ES-I3 (cell line): ENCODE measurements at regions not wholly inside any gene's neighbourhood (a gene's known extent, or its start where the extent isn't known, plus 50 kb on each side); places are given as distances from the start of the nearest gene placed in this dataset.

Source experiments
- H3K36me3 ChIP-seq: 2 replicates; pipeline ENCODE4 v1.6.1; 2013; ENCODE audit warnings: mild to moderate bottlenecking, low read length, control low read depth, moderate library complexity; ENCODE audit not compliant: insufficient read depth
- H3K4me1 ChIP-seq: 2 replicates; pipeline ENCODE4 v1.6.1; 2013; ENCODE audit warnings: mild to moderate bottlenecking, control low read depth, low read length; ENCODE audit not compliant: insufficient read depth
- H3K9ac ChIP-seq: 2 replicates; pipeline ENCODE4 v1.6.1; 2013; ENCODE audit warnings: low read depth, mild to moderate bottlenecking, low read length, moderate library complexity
- H3K9me3 ChIP-seq: 2 replicates; pipeline ENCODE4 v1.6.1; 2013; ENCODE audit warnings: mild to moderate bottlenecking, low read length, moderate library complexity; ENCODE audit not compliant: control insufficient read depth, insufficient read depth

- no peaks in the 10 kb centered on the region for H3K9me3 ChIP-seq
- no peak overlapping the region for H3K9ac ChIP-seq
- H3K4me1 ChIP-seq: 0 out of 2 replicates have a peak, but pooled peaks cover 3% of the 10 kb centered on the region
- no peaks in the 10 kb centered on the region for H3K36me3 ChIP-seq
These were observed 257.3 kb upstream of the CXCR4 start for GRCh38 chr2:136375017-136375901.

GRCh38 chr2:136373841-136374240, 255.9 kb upstream of the CXCR4 start:
- no peaks in the 10 kb centered on the region for H3K36me3 ChIP-seq
- 0 out of 2 replicates have a peak, but pooled peaks cover 3% of the 10 kb centered on the region for H3K4me1 ChIP-seq
- H3K9me3 ChIP-seq: no peaks in the 10 kb centered on the region
- H3K9ac ChIP-seq: no peak overlapping the region

GRCh38 chr2:136373029-136373428, 255.1 kb upstream of the CXCR4 start:
- H3K4me1 ChIP-seq: 0 out of 2 replicates have a peak, but pooled peaks cover 3% of the 10 kb centered on the region
- H3K36me3 ChIP-seq: no peaks in the 10 kb centered on the region
- H3K9ac ChIP-seq: no peak overlapping the region
- H3K9me3 ChIP-seq: no peaks in the 10 kb centered on the region

DNA sequence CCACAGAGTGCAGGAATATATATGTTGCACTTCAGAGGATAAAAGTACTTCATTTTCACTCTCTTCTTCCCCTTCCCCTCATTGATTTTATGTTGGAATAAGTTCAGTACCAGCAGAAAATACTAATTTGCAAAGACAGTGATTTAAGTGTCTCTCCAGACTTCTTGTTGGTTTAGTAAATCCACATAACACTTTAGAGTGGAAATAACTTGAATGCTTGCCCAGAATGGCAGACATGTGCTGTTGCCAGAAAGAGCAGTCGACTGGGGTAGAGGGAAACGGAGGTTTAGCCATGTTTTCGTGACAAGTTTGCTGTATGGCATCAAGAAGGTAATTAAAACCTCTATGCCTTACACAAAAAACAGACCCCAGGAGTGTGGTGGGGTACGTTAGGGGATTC, 246.0 kb upstream of the CXCR4 start:
- Histone ChIP-seq H3K4me1 (no peaks in the 10 kb centered on the region), H3K9me3 (no peaks in the 10 kb centered on the region), H3K9ac (no peak overlapping the region), H3K36me3 (no peaks in the 10 kb centered on the region)

- Histone ChIP-seq H3K4me1 (no peaks in the 10 kb centered on the region), H3K9me3 (no peaks in the 10 kb centered on the region), H3K9ac (no peak overlapping the region), H3K36me3 (no peaks in the 10 kb centered on the region)
These were observed 245.5 kb upstream of the CXCR4 start for GRCh38 chr2:136363470-136363869.

GRCh38 chr2:136362676-136363390, 244.9 kb upstream of the CXCR4 start:
- H3K36me3 ChIP-seq: no peaks in the 10 kb centered on the region
- no peak overlapping the region for H3K9ac ChIP-seq
- no peaks in the 10 kb centered on the region for H3K4me1 ChIP-seq

GRCh38 chr2:136361521-136361920, 243.6 kb upstream of the CXCR4 start:
- no peak overlapping the region for H3K9ac ChIP-seq
- H3K9me3 ChIP-seq: no peaks in the 10 kb centered on the region
- H3K4me1 ChIP-seq: no peaks in the 10 kb centered on the region
- no peaks in the 10 kb centered on the region for H3K36me3 ChIP-seq

More at GRCh38 chr2:136362676-136363390, 244.9 kb upstream of the CXCR4 start:
- no peaks in the 10 kb centered on the region for H3K9me3 ChIP-seq

GRCh38 chr2:136360790-136361189, 242.8 kb upstream of the CXCR4 start:
- Histone ChIP-seq H3K9ac (no peak overlapping the region), H3K4me1 (no peaks in the 10 kb centered on the region), H3K36me3 (no peaks in the 10 kb centered on the region), H3K9me3 (no peaks in the 10 kb centered on the region)

- no peaks in the 10 kb centered on the region for H3K9me3 ChIP-seq
- no peak overlapping the region for H3K9ac ChIP-seq
- no peaks in the 10 kb centered on the region for H3K36me3 ChIP-seq
- H3K4me1 ChIP-seq: no peaks in the 10 kb centered on the region
These were observed 241.4 kb upstream of the CXCR4 start for GRCh38 chr2:136359121-136359965.

- H3K4me1 ChIP-seq: no peaks in the 10 kb centered on the region
- H3K36me3 ChIP-seq: no peaks in the 10 kb centered on the region
- no peak overlapping the region for H3K9ac ChIP-seq
- H3K9me3 ChIP-seq: no peaks in the 10 kb centered on the region
These were observed 240.6 kb upstream of the CXCR4 start for GRCh38 chr2:136358576-136358975.

GRCh38 chr2:136357007-136357380, 239.0 kb upstream of the CXCR4 start:
- H3K9me3 ChIP-seq: no peaks in the 10 kb centered on the region
- H3K9ac ChIP-seq: no peak overlapping the region

GRCh38 chr2:136356125-136357006, 238.4 kb upstream of the CXCR4 start:
- Histone ChIP-seq H3K36me3 (no peaks in the 10 kb centered on the region), H3K9ac (no peak overlapping the region), H3K4me1 (no peaks in the 10 kb centered on the region), H3K9me3 (no peaks in the 10 kb centered on the region)

More at GRCh38 chr2:136357007-136357380, 239.0 kb upstream of the CXCR4 start:
- no peaks in the 10 kb centered on the region for H3K36me3 ChIP-seq
- H3K4me1 ChIP-seq: no peaks in the 10 kb centered on the region

DNA sequence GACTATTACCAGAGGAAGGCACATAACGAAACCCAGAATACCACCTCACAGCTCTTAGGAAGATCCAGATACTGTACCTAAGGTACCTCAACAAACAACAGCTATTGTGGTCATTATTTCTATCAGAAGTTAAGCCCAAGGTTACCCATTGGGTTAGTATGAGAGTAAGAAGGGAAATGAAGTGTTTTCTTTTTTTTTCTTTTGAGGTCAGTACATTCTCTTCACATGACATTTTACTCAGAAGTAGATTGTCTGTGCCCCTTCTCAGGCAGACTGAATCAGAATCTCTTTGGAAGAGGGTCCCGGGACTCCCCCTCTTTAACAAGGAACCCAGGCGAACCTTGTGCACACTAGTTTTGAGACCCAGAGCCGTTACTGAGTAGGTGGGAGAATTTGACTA, 233.7 kb upstream of the CXCR4 start:
- Histone ChIP-seq H3K9ac (no peak overlapping the region), H3K36me3 (no peaks in the 10 kb centered on the region), H3K9me3 (0 out of 2 replicates have a peak, but pooled peaks cover 3% of the 10 kb centered on the region), H3K4me1 (no peaks in the 10 kb centered on the region)
